Mucosa of descending colon (tissue), 3 donors: ENCODE measurements at regions not wholly inside any gene's neighbourhood (a gene's known extent, or its start where the extent isn't known, plus 50 kb on each side); places are given as distances from the start of the nearest gene placed in this dataset.

Experiments
- ATAC-seq: fragments of 200-7000 bp; cut with Tn5 transposase; one replicate; pipeline ENCODE4 v1.9.1; 2020; ENCODE audit warnings: mild to moderate bottlenecking, moderate library complexity
- DNase-seq, 3 donors: peaks; one replicate each; pipeline ENCODE4 v3.0.0-alpha.2; 2020
- H3K36me3 ChIP-seq: fragments of 200-600 bp; one replicate; pipeline ENCODE4 v1.8.0; 2021; ENCODE audit warnings: low read depth, mild to moderate bottlenecking
- H3K4me1 ChIP-seq: fragments of 200-600 bp; one replicate; pipeline ENCODE4 v1.8.0; 2021; ENCODE audit warnings: low read depth, mild to moderate bottlenecking
- H3K4me3 ChIP-seq: fragments of 200-600 bp; one replicate; pipeline ENCODE4 v1.8.0; 2021; ENCODE audit warnings: mild to moderate bottlenecking
- H3K9me3 ChIP-seq: fragments of 200-600 bp; one replicate; pipeline ENCODE4 v1.8.0; 2021; ENCODE audit warnings: mild to moderate bottlenecking
- CTCF ChIP-seq: fragments of 200-600 bp; IDR thresholded peaks from one replicate; pipeline ENCODE4 v1.8.0; 2022; ENCODE audit warnings: antibody characterized with exemption, mild to moderate bottlenecking
- intact Hi-C, 2 donors: fragments of 100-400 bp; cut with DNase I in 1 of 2; cut with micrococcal nuclease in 1 of 2; formaldehyde crosslinking; loops; one replicate each; pipeline versions ENCODE4 v1.11.0 to v1.11.1; 2022; cut with DNase I, micrococcal nuclease
- donor health status: DM: no; HTN: no; CAD: no; lungs with moderate emphysema.
- donor health status: DM: no; HTN: no; CAD: no.
- donor health status: DM: no; HTN: yes; CAD: no.

GRCh38 chr4:31100536-31100935 is 380.4 kb downstream of the PCDH7 start:
- DNase-seq (no peak), ATAC-seq (no peak)
- intact Hi-C loops, result no loop called here
- TF ChIP-seq CTCF, result no peak
- Histone ChIP-seq H3K4me3 (no peak overlapping the region), H3K36me3 (no peaks in the 10 kb centered on the region), H3K9me3 (no peaks in the 10 kb centered on the region), H3K4me1 (no peaks in the 10 kb centered on the region)

- Histone ChIP-seq H3K36me3 (no peaks in the 10 kb centered on the region), H3K4me3 (no peak overlapping the region), H3K4me1 (no peaks in the 10 kb centered on the region), H3K9me3 (no peaks in the 10 kb centered on the region)
- ATAC-seq (no peak), DNase-seq (no peak)
- TF ChIP-seq CTCF, result no peak
- intact Hi-C loops, result no loop called here
Observed at GRCh38 chr4:31104043-31104442, 383.9 kb downstream of the PCDH7 start.

- intact Hi-C loops, result no loop called here
- ATAC-seq (no peak), DNase-seq (no peak)
- Histone ChIP-seq H3K36me3 (no peaks in the 10 kb centered on the region), H3K4me3 (no peak overlapping the region), H3K4me1 (no peaks in the 10 kb centered on the region), H3K9me3 (no peaks in the 10 kb centered on the region)
- no peak for TF ChIP-seq CTCF
Observed at GRCh38 chr4:31104577-31104976, 384.4 kb downstream of the PCDH7 start.

- DNase-seq, result no peak
- Histone ChIP-seq H3K9me3 (no peaks in the 10 kb centered on the region), H3K4me1 (no peaks in the 10 kb centered on the region), H3K36me3 (no peaks in the 10 kb centered on the region), H3K4me3 (no peak overlapping the region)
- intact Hi-C loops, result no loop called here
- TF ChIP-seq CTCF, result no peak
- no peak for ATAC-seq
Observed at GRCh38 chr4:31106419-31106818, 386.2 kb downstream of the PCDH7 start.

GRCh38 chr4:31107362-31107761 is 387.2 kb downstream of the PCDH7 start:
- no peak overlapping the region for H3K4me3 ChIP-seq
- H3K4me1 ChIP-seq, result no peaks in the 10 kb centered on the region
- H3K9me3 ChIP-seq, result no peaks in the 10 kb centered on the region
- DNase-seq (no peak), ATAC-seq (no peak)
- no peak for TF ChIP-seq CTCF
- intact Hi-C loops, result no loop called here
- H3K36me3 ChIP-seq, result no peaks in the 10 kb centered on the region

- ATAC-seq (no peak), DNase-seq (no peak)
- Histone ChIP-seq H3K4me3 (no peak overlapping the region), H3K9me3 (no peaks in the 10 kb centered on the region), H3K36me3 (no peaks in the 10 kb centered on the region), H3K4me1 (no peaks in the 10 kb centered on the region)
- intact Hi-C loops, result no loop called here
- TF ChIP-seq CTCF, result no peak
Observed at GRCh38 chr4:31108762-31109161, 388.6 kb downstream of the PCDH7 start.
